NT2/D1 (cell line): ENCODE measurements at regions not wholly inside any gene's neighbourhood (a gene's known extent, or its start where the extent isn't known, plus 50 kb on each side); places are given as distances from the start of the nearest gene placed in this dataset.

Experiments used
- SUZ12 ChIP-seq: IDR thresholded peaks from 2 replicates; pipeline ENCODE4 v1.6.1; 2011; ENCODE audit not compliant: insufficient read length, insufficient read depth; ENCODE audit errors: extremely low read depth
- YY1 ChIP-seq: IDR thresholded peaks from 2 replicates; pipeline ENCODE4 v1.6.1; 2011; ENCODE audit not compliant: insufficient read length, insufficient read depth
- ZNF274 ChIP-seq: IDR thresholded peaks from 2 replicates; pipeline ENCODE4 v1.6.1; 2011; ENCODE audit warnings: mild to moderate bottlenecking, low read depth, low read length

DNA sequence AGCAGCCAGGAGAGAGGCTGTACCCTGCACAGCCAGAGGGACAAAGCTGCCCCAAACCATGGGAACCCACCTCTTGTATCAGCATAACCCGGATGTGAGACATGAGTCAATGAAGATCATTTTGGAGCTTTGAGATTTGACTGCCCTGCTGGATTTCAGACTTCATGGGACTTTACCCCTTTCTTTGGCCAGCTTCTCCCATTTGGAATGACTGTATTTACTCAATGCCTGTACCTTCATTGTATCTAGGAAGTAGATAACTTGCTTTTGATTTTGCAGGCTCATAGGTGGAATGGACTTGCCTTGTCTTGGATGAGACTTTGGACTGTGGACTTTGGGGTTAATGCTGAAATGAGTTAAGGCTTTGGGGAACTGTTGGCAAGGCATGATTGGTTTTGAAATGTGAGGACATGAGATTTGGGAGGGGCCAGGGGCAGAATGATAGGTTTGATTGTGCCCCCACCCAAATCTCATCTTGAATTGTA, 616.2 kb downstream of the RWDD3 start:
- TF ChIP-seq ZNF274 (no peak), YY1 (no peak), SUZ12 (no peak)
